RPMI8226 (cell line): ENCODE measurements at regions not wholly inside any gene's neighbourhood (a gene's known extent, or its start where the extent isn't known, plus 50 kb on each side); places are given as distances from the start of the nearest gene placed in this dataset.

Source experiments
- DNase-seq: peaks from one replicate; pipeline ENCODE4 v3.0.0-alpha.2; 2015

GRCh38 chr6:90982581-90982980, 395.7 kb upstream of the MAP3K7 start:
- DNase-seq: no peak

- peak; percentile 8 for DNase-seq
Measured at GRCh38 chr6:90982051-90982450, 395.2 kb upstream of the MAP3K7 start.

GRCh38 chr6:90978046-90978445, 391.2 kb upstream of the MAP3K7 start:
- no peak for DNase-seq

- no peak for DNase-seq
Measured at GRCh38 chr6:90977513-90977912, 390.6 kb upstream of the MAP3K7 start.

- no peak for DNase-seq
Measured at GRCh38 chr6:90976341-90976740, 389.5 kb upstream of the MAP3K7 start.

- no peak for DNase-seq
Measured at GRCh38 chr6:90975741-90976140, 388.9 kb upstream of the MAP3K7 start.

GRCh38 chr6:90973188-90973587, 386.3 kb upstream of the MAP3K7 start:
- no peak for DNase-seq

- no peak for DNase-seq
Measured at GRCh38 chr6:90970672-90971071, 383.8 kb upstream of the MAP3K7 start.

GRCh38 chr6:90967471-90967870, 380.6 kb upstream of the MAP3K7 start:
- DNase-seq: no peak

- no peak for DNase-seq
Measured at GRCh38 chr6:90960324-90960723, 373.5 kb upstream of the MAP3K7 start.

GRCh38 chr6:90955246-90955645, 368.4 kb upstream of the MAP3K7 start:
- DNase-seq: no peak

- no peak for DNase-seq
Measured at GRCh38 chr6:90953405-90954161, 366.7 kb upstream of the MAP3K7 start.

GRCh38 chr6:90952176-90952575, 365.3 kb upstream of the MAP3K7 start:
- DNase-seq: no peak

GRCh38 chr6:90948540-90948939, 361.7 kb upstream of the MAP3K7 start:
- no peak for DNase-seq

GRCh38 chr6:90947184-90948064, 360.6 kb upstream of the MAP3K7 start:
- no peak for DNase-seq

- no peak for DNase-seq
Measured at GRCh38 chr6:90941885-90942284, 355.0 kb upstream of the MAP3K7 start.

GRCh38 chr6:90940812-90941481, 354.1 kb upstream of the MAP3K7 start:
- peak; percentile 58 for DNase-seq

GRCh38 chr6:90939906-90940305, 353.0 kb upstream of the MAP3K7 start:
- DNase-seq: no peak

- no peak for DNase-seq
Measured at GRCh38 chr6:90938122-90938521, 351.2 kb upstream of the MAP3K7 start.

- DNase-seq: no peak
Measured at GRCh38 chr6:90936286-90936685, 349.4 kb upstream of the MAP3K7 start.

GRCh38 chr6:90934966-90935365, 348.1 kb upstream of the MAP3K7 start:
- no peak for DNase-seq

- no peak for DNase-seq
Measured at GRCh38 chr6:90934081-90934480, 347.2 kb upstream of the MAP3K7 start.

GRCh38 chr6:90932351-90932750, 345.5 kb upstream of the MAP3K7 start:
- DNase-seq: no peak

GRCh38 chr6:90928051-90928450, 341.2 kb upstream of the MAP3K7 start:
- DNase-seq: no peak
